A549 (cell line): ENCODE measurements at regions not wholly inside any gene's neighbourhood (a gene's known extent, or its start where the extent isn't known, plus 50 kb on each side); places are given as distances from the start of the nearest gene placed in this dataset.

Experiments
- ATAC-seq, 2 experiments: fragments of 200-7000 bp in 1 of 2; fragments of >200 bp in 1 of 2; cut with Nextera tagmentation in 1 of 2; cut with Tn5 transposase in 1 of 2; 3 replicates each; pipeline versions ENCODE4 v1.8.0 to v1.9.1; 2018 to 2020; ENCODE audit warnings: mild to moderate bottlenecking in 1 of 2, moderate library complexity in 1 of 2
- CTCF ChIA-PET: fragments of 300-600 bp; sonication (Branson Sonifier 250); formaldehyde crosslinking; extraction: SDS; loops from one replicate; lab custom pipeline; 2021; ENCODE audit warnings: antibody characterized with exemption, inconsistent platforms; lab: Yijun Ruan, JAX
- POLR2A ChIA-PET: fragments of 350-600 bp; formaldehyde crosslinking; extraction: SDS; loops from one replicate; lab custom pipeline; 2021; ENCODE audit warnings: antibody characterized with exemption, inconsistent platforms; lab: Yijun Ruan, JAX
- DNase-seq, 2 experiments: peaks; one replicate each; pipeline versions ENCODE4 v3.0.0 to v3.0.0-alpha.2; 2011 to 2016; ENCODE audit warnings: low read depth in 1 of 2, low spot score in 1 of 2
- FAIRE-seq: peaks from 2 replicates; lab custom pipeline; 2011; peaks lifted over from hg19 to GRCh38; lab: Jason Lieb, UNC
- H3K27ac ChIP-seq, 2 experiments: fragments of >200 bp; sonication (Bioruptor Twin); formaldehyde crosslinking; 3 replicates each; pipeline ENCODE4 v1.5.1; 2016 to 2017
- H3K4me1 ChIP-seq: fragments of >200 bp; sonication (Bioruptor Twin); formaldehyde crosslinking; 3 replicates; pipeline ENCODE4 v1.6.1; 2016
- H3K4me2 ChIP-seq: fragments of >200 bp; sonication (Bioruptor Twin); formaldehyde crosslinking; 3 replicates; pipeline ENCODE4 v1.6.1; 2016
- H3K4me3 ChIP-seq: fragments of >200 bp; sonication (Bioruptor Twin); formaldehyde crosslinking; 3 replicates; pipeline ENCODE4 v1.5.1; 2016
- H3K9me3 ChIP-seq: fragments of >200 bp; sonication (Bioruptor Twin); formaldehyde crosslinking; 3 replicates; pipeline ENCODE4 v1.6.1; 2016
- BHLHE40 ChIP-seq: IDR thresholded peaks from 2 replicates; pipeline ENCODE4 v1.6.1; 2012; ENCODE audit warnings: low read depth, low read length, inconsistent platforms
- CBX8 ChIP-seq: fragments of 200-600 bp; sonication (generic); IDR thresholded peaks from 2 replicates; pipeline ENCODE4 v1.6.1; 2016
- EHF ChIP-seq: fragments of 250-450 bp; sonication (Bioruptor Pico); IDR thresholded peaks from 2 replicates; pipeline ENCODE4 v1.5.0; 2020; ENCODE audit warnings: mild to moderate bottlenecking
- FOSL2 ChIP-seq, 2 experiments: fragments of 450-650 bp in 1 of 2; fragments of >200 bp in 1 of 2; sonication (Bioruptor Twin) in 1 of 2; formaldehyde crosslinking; IDR thresholded peaks; 2 replicates each; pipeline versions ENCODE4 v1.5.0 to v1.6.1; 2016 to 2020; ENCODE audit warnings: mild to moderate bottlenecking in 1 of 2, moderate library complexity in 1 of 2
- JUN ChIP-seq, 2 experiments: fragments of >200 bp; sonication (Bioruptor Twin); formaldehyde crosslinking; IDR thresholded peaks; 2 replicates in 1 of 2; 3 replicates in 1 of 2; pipeline ENCODE4 v1.6.1; 2016 to 2017
- JUNB ChIP-seq: fragments of >200 bp; sonication (Bioruptor Twin); formaldehyde crosslinking; IDR thresholded peaks from 2 replicates; pipeline ENCODE4 v1.6.1; 2016
- NFE2L2 ChIP-seq: fragments of 150-350 bp; conservative IDR thresholded peaks from 2 replicates; pipeline ENCODE4 v1.6.1; 2014; ENCODE audit warnings: low read length
- POLR2A ChIP-seq: IDR thresholded peaks from 2 replicates; pipeline ENCODE4 v1.6.1; 2012; ENCODE audit warnings: mild to moderate bottlenecking, low read length
- RAD21 ChIP-seq, 2 experiments: fragments of >200 bp in 1 of 2; sonication (Bioruptor Twin) in 1 of 2; formaldehyde crosslinking in 1 of 2; IDR thresholded peaks in 1 of 2; conservative IDR thresholded peaks in 1 of 2; 2 replicates in 1 of 2; 3 replicates in 1 of 2; pipeline ENCODE4 v1.6.1; 2012 to 2018; ENCODE audit warnings: inconsistent platforms in 1 of 2
- RARB ChIP-seq: fragments of 250-450 bp; sonication (Bioruptor Pico); IDR thresholded peaks from 2 replicates; pipeline ENCODE4 v1.8.0; 2021; ENCODE audit warnings: mild to moderate bottlenecking, moderate library complexity
- RFX5 ChIP-seq: fragments of 450-650 bp; IDR thresholded peaks from 2 replicates; pipeline ENCODE4 v1.7.1; 2014; ENCODE audit warnings: antibody characterized with exemption, mild to moderate bottlenecking, moderate library complexity
- RNF2 ChIP-seq: fragments of 200-600 bp; sonication (generic); IDR thresholded peaks from 2 replicates; pipeline ENCODE4 v1.6.1; 2016; ENCODE audit warnings: low read depth, mild to moderate bottlenecking, antibody characterized with exemption, moderate library complexity, borderline replicate concordance
- SREBF2 ChIP-seq: fragments of 450-650 bp; IDR thresholded peaks from 2 replicates; pipeline ENCODE4 v1.6.1; 2014; ENCODE audit warnings: mild to moderate bottlenecking, moderate library complexity
- TP53 ChIP-seq: fragments of 250-450 bp; sonication (Bioruptor Pico); IDR thresholded peaks from 2 replicates; pipeline ENCODE4 v1.5.0; 2021; ENCODE audit warnings: mild to moderate bottlenecking, moderate library complexity
- ZNF302 ChIP-seq: fragments of 250-450 bp; sonication (Bioruptor Pico); IDR thresholded peaks from 2 replicates; pipeline ENCODE4 v1.9.0; 2021; ENCODE audit warnings: inconsistent platforms, mild to moderate bottlenecking, moderate library complexity
- ZSCAN20 ChIP-seq: fragments of 250-450 bp; sonication (Bioruptor Pico); IDR thresholded peaks from 2 replicates; pipeline ENCODE4 v1.8.0; 2022; ENCODE audit warnings: mild to moderate bottlenecking, moderate library complexity
- WGBS: methylation state at CpG from one replicate; pipeline ENCODE4 v1.1.6; 2017; ENCODE audit errors: missing lambda C conversion rate; 5-methylcytosine and 5-hydroxymethylcytosine counted together
- TF ChIP-seq, protein P1 (sequence below): fragments of 150-350 bp; IDR thresholded peaks from 2 replicates; pipeline ENCODE4 v1.6.1; 2014; ENCODE audit warnings: low read depth, mild to moderate bottlenecking, low read length
- TF ChIP-seq, protein P2 (sequence below): fragments of 450-650 bp; IDR thresholded peaks from 2 replicates; pipeline ENCODE4 v1.6.1; 2014; ENCODE audit warnings: antibody characterized with exemption
- TF ChIP-seq, protein P3 (sequence below): fragments of >200 bp; sonication (Bioruptor Twin); formaldehyde crosslinking; IDR thresholded peaks from 3 replicates; pipeline ENCODE4 v1.6.1; 2016
- TF ChIP-seq, protein P4 (sequence below): IDR thresholded peaks from 2 replicates; pipeline ENCODE4 v1.6.1; 2012
- TF ChIP-seq, protein P5 (sequence below): fragments of 200-600 bp; sonication (generic); IDR thresholded peaks from 2 replicates; pipeline ENCODE4 v1.6.1; 2016; ENCODE audit warnings: antibody characterized with exemption, mild to moderate bottlenecking, moderate library complexity

DNA sequence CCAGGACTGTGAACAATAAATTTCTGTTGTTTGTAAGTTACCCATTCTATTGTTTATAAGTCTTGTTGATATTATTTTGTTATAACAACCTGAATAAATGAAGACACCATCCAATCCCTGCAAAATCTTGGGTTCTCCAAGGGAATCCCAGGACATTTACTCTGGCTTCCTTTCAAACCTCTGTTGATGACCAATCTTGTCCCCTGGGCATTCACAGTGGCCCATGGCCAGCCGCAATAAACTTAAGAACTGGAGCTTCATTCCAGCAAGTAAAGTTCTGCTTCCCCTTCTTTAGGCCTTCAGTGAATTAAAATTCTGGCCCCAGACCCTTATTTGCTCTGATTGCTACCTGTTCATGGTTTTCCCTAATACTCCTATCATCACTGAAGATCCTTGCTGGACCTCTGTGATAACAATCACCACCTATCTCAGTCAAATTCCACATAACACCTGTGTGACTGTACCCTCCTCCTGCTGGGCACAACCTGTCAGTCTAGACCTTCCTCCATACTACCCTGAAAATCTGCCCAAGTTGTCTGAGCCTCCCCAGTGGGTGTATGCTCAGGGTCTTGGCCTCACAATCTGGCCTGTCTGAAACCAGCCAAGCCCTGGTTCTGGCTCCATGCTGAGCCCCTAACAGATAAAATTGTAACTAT lies 153.1 kb downstream of the SEMA6D start:
- Histone ChIP-seq H3K27ac (no peak overlapping the region), H3K9me3 (no peaks in the 10 kb centered on the region), H3K4me1 (no peaks in the 10 kb centered on the region), H3K4me2 (no peak overlapping the region), H3K4me3 (no peak overlapping the region)
- TF ChIP-seq, protein P1, sequence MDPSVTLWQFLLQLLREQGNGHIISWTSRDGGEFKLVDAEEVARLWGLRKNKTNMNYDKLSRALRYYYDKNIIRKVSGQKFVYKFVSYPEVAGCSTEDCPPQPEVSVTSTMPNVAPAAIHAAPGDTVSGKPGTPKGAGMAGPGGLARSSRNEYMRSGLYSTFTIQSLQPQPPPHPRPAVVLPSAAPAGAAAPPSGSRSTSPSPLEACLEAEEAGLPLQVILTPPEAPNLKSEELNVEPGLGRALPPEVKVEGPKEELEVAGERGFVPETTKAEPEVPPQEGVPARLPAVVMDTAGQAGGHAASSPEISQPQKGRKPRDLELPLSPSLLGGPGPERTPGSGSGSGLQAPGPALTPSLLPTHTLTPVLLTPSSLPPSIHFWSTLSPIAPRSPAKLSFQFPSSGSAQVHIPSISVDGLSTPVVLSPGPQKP, result no peak
- TF ChIP-seq RNF2 (no peak), BHLHE40 (no peak), NFE2L2 (no peak), POLR2A (no peak), RARB (CRISPR knock-in tag) (no peak), RFX5 (no peak), EHF (CRISPR knock-in tag) (no peak), RAD21 (conservative IDR thresholded peaks at IDR 0.05 in 1 of 2, IDR thresholded peaks at IDR 0.05 in 1 of 2) (no peak), CBX8 (no peak), FOSL2 (IDR thresholded peaks at IDR 0.05) (no peak), FOSL2 (CRISPR knock-in tag; IDR thresholded peaks at IDR 0.05) (no peak), TP53 (CRISPR knock-in tag) (no peak), ZNF302 (CRISPR knock-in tag) (no peak), JUN (IDR thresholded peaks at IDR 0.05) (no peak), ZSCAN20 (CRISPR knock-in tag) (no peak)
- TF ChIP-seq, protein P2, sequence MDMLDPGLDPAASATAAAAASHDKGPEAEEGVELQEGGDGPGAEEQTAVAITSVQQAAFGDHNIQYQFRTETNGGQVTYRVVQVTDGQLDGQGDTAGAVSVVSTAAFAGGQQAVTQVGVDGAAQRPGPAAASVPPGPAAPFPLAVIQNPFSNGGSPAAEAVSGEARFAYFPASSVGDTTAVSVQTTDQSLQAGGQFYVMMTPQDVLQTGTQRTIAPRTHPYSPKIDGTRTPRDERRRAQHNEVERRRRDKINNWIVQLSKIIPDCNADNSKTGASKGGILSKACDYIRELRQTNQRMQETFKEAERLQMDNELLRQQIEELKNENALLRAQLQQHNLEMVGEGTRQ, result no peak
- TF ChIP-seq, protein P3, sequence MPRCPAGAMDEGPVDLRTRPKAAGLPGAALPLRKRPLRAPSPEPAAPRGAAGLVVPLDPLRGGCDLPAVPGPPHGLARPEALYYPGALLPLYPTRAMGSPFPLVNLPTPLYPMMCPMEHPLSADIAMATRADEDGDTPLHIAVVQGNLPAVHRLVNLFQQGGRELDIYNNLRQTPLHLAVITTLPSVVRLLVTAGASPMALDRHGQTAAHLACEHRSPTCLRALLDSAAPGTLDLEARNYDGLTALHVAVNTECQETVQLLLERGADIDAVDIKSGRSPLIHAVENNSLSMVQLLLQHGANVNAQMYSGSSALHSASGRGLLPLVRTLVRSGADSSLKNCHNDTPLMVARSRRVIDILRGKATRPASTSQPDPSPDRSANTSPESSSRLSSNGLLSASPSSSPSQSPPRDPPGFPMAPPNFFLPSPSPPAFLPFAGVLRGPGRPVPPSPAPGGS, result no peak
- FAIRE-seq (no peak), ATAC-seq (no peak), DNase-seq (no peak)
- no CpG with 5 or more reads among the region's 1 CpG for WGBS
- POLR2A ChIA-PET, result no interaction called here
- CTCF ChIA-PET, result no interaction called here

DNA sequence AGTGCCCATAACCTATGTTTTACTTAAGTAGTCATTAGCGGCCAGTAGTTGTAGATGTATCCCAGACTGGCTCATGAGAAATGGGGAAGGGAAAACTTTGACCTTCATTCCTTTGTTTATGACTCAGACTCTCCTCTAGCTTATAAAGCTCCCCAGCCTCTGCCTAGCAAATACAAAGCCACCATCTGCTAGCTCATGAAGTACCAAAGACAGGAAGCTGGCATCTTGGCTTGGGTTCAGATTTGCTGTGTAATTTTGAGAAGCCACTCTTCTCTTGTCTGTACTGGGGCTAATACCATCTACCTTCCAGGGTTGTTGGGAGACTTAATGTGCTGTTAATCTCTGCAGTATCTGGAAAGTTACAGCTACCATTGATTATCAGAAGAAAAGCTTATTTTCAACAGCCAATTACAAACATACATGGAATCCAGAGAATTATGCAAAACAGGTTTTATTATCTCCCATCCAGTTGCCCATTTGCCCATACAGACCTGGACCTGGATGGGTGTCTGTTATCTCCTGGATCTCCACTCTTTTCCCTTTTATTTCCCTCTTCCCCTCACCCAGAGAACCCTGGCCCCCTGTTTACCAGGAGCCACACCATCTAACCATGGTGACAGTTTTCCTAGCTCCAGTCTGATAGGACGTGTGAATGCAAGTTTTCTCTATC lies 153.8 kb downstream of the SEMA6D start:
- no peak overlapping the region for H3K4me3 ChIP-seq
- no peak for TF ChIP-seq SREBF2
- TF ChIP-seq JUNB, result no peak
- TF ChIP-seq, protein P4, sequence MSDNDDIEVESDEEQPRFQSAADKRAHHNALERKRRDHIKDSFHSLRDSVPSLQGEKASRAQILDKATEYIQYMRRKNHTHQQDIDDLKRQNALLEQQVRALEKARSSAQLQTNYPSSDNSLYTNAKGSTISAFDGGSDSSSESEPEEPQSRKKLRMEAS, result no peak
- no peak for TF ChIP-seq BHLHE40
- TF ChIP-seq, protein P5, sequence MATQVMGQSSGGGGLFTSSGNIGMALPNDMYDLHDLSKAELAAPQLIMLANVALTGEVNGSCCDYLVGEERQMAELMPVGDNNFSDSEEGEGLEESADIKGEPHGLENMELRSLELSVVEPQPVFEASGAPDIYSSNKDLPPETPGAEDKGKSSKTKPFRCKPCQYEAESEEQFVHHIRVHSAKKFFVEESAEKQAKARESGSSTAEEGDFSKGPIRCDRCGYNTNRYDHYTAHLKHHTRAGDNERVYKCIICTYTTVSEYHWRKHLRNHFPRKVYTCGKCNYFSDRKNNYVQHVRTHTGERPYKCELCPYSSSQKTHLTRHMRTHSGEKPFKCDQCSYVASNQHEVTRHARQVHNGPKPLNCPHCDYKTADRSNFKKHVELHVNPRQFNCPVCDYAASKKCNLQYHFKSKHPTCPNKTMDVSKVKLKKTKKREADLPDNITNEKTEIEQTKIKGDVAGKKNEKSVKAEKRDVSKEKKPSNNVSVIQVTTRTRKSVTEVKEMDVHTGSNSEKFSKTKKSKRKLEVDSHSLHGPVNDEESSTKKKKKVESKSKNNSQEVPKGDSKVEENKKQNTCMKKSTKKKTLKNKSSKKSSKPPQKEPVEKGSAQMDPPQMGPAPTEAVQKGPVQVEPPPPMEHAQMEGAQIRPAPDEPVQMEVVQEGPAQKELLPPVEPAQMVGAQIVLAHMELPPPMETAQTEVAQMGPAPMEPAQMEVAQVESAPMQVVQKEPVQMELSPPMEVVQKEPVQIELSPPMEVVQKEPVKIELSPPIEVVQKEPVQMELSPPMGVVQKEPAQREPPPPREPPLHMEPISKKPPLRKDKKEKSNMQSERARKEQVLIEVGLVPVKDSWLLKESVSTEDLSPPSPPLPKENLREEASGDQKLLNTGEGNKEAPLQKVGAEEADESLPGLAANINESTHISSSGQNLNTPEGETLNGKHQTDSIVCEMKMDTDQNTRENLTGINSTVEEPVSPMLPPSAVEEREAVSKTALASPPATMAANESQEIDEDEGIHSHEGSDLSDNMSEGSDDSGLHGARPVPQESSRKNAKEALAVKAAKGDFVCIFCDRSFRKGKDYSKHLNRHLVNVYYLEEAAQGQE, result no peak
- H3K9me3 ChIP-seq, result no peaks in the 10 kb centered on the region
- DNase-seq (no peak), ATAC-seq (no peak), FAIRE-seq (no peak)
- 7% methylated on average over 2 of the region's 2 CpGs for WGBS
- ChIA-PET POLR2A (no interaction called here), CTCF (no interaction called here)
- no peak overlapping the region for H3K27ac ChIP-seq
- no peak overlapping the region for H3K4me2 ChIP-seq
- no peaks in the 10 kb centered on the region for H3K4me1 ChIP-seq
